HG02981 (cell line): ENCODE measurements at regions not wholly inside any gene's neighbourhood (a gene's known extent, or its start where the extent isn't known, plus 50 kb on each side); places are given as distances from the start of the nearest gene placed in this dataset.
"Not testable (repeated sequence)": the region's sequence is repeated elsewhere in the genome, so short reads cannot be mapped to it uniquely, and the experiment has no call there.

ENCODE experiments used
- ATAC-seq: cut with Tn5 transposase; IDR thresholded peaks from one replicate; pipeline ENCODE4 v1.9.1; 2021; ENCODE audit warnings: mild to moderate bottlenecking, moderate library complexity; ENCODE audit not compliant: unreplicated experiment

GRCh38 chr12:83641789-83642188 lies 955.1 kb downstream of the TMTC2 start:
- ATAC-seq: no peak

DNA sequence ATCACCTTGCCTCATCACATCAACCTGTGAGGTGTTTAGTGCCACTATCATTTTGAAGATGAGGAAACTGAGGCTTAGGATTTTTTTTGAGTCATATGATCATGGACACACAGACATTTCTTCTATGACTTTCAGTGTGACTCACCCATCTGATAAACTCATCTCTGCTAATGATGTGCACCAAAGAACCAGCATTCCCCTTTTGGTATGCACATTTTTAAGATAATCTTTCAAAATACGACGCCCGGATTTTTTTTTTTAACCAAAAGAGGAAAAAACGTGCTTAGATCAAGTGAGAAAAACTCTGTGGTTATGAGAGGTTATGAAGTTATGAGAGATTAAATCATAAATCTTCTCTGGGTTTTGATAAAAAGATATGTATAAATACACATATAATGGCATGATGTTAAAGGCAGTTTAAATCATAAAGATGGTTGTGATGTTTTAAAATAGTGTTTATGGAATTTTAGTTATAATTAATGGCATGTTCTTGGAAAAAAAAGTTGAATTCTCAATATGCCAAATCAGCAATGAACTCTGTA lies 948.1 kb downstream of the TMTC2 start:
- no peak for ATAC-seq

DNA sequence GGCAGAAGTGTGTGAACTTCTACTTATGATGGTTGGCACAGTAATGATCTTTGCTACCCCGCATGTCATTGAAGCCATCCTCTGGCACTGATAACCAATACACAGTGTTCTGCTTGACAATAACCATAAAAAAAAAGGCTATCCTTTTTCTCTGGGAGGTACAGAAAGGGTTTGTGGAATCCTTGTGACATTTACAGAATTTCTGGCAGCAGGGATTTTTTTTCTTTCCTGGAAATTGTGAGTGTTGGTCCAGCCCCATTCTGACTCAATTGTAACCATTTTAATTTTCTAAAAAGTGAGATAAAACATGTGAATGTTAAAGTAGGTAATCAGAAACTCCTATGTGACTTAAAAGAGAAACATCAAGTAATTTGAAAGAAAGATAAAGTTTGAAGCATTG lies 943.8 kb downstream of the TMTC2 start:
- ATAC-seq: no peak

DNA sequence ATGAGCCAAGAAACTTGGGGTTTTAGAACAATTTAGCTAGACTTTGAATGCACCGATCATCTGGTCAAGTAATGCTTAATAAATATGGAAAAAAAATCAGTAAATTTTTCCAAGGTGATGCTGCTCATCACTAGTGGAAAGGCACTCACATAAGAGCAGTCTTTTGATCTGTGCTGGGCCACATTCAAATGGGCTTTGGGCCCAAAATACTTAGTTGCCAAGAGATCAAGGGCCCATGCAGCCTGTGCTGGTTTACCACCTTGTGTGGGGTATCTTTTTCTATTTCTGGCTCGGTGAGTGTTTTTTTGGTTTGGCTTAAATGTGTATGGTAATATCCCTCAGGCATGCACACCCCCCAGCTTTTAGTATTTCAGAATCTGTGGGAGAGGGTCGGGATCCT lies 943.2 kb downstream of the TMTC2 start:
- no peak for ATAC-seq

GRCh38 chr12:83622205-83622604 lies 935.5 kb downstream of the TMTC2 start:
- ATAC-seq: no peak

DNA sequence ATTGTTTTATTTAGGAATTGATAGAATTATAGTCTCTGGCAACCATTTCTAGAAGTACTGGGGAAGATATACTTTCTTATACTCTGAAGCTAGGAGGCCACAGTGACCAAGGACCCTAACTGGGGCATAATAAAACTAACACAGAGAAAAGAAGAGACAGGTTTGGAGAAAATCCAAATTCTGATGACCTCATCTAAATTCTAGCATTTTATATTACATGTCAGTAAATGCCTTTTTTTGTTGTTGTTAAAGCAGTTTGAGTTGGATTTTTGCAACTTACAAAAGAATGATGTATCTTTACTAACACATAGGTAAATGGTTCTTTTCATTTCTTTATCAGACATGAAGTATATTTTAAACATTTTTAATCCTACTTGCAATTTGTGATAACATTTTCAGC lies 933.3 kb downstream of the TMTC2 start:
- no peak for ATAC-seq

DNA sequence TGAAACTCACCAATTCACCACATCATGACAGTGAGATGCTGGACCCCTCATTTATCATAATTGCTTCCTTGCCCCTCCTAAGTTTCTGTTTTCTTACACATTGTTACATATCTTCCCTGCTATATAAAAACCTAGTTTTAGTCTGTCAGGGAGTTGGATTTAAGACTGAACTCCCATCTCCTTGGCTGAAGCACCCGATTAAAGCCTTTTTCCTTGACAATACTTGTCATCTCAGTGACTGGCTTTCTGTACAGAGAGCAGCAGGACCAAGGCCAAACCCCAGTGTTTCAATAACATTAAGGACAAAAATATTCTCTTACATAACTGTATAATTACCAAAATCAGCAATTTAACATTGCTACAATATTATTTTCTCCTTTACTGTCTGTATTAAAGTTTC lies 928.4 kb downstream of the TMTC2 start:
- no peak for ATAC-seq

GRCh38 chr12:83613586-83614110 lies 926.9 kb downstream of the TMTC2 start:
- ATAC-seq: no peak

GRCh38 chr12:83603106-83603505 lies 916.4 kb downstream of the TMTC2 start:
- no peak for ATAC-seq

DNA sequence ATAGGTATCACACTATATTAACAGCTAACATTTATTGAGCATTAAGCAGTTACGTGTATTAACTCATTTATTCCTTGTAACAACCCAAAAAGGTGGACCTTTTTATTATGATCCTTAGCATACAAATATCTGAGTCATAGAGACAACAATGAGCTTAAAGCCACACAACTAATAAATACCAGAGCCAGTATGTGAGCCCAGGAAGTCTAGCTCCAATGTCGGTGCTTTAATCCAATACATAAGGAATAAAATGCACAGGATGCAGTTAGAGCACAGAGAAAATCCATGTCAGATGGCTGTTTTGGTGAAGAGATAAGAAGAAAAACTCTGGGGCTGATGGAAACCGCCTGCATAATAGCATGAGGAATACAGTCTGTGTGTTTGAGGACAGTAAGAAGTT lies 888.6 kb downstream of the TMTC2 start:
- ATAC-seq: no peak

DNA sequence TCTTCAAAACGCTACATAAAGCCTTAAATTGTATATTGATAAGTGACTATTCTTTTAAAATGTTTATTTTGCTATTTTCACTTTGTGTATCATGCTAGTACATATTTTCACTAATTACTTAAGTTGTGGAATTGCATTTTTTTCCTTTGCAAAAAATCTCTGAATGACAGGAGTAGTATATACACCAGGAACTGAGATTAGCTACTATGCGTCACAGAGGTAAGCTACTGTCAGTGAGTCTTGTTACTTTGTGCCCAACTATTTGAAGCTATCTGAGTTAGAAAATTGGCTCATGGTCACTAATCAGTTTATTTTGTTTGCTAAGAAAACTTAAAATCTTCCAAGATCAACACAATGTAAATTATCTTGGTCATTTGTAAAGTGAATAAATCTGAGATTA lies 887.4 kb downstream of the TMTC2 start:
- ATAC-seq: no peak

GRCh38 chr12:83573671-83574070 lies 887.0 kb downstream of the TMTC2 start:
- ATAC-seq: no peak

- ATAC-seq: no peak
Measured at GRCh38 chr12:83559650-83560049, 872.9 kb downstream of the TMTC2 start.

DNA sequence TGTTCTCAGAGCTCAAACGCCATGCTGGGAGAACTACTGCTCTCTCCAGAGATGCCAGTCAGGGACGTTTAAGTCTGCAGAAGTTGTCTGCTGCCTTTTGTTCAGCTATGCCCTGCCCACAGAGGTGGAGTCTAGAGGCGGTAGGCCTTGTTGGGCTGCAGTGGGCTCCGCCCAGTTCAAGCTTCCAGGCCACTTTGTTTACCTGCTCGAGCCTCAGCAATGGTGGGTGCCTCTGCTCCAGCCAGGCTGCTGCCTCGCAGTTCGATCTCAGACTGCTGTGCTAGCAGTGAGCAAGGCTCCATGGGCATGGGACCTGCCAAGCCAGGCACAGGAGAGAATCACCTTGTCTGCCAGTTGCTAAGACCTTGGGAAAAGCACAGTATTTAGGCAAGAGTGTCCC lies 869.3 kb downstream of the TMTC2 start:
- not testable (repeated sequence) for ATAC-seq

GRCh38 chr12:83541446-83541845 lies 854.7 kb downstream of the TMTC2 start:
- no peak for ATAC-seq

DNA sequence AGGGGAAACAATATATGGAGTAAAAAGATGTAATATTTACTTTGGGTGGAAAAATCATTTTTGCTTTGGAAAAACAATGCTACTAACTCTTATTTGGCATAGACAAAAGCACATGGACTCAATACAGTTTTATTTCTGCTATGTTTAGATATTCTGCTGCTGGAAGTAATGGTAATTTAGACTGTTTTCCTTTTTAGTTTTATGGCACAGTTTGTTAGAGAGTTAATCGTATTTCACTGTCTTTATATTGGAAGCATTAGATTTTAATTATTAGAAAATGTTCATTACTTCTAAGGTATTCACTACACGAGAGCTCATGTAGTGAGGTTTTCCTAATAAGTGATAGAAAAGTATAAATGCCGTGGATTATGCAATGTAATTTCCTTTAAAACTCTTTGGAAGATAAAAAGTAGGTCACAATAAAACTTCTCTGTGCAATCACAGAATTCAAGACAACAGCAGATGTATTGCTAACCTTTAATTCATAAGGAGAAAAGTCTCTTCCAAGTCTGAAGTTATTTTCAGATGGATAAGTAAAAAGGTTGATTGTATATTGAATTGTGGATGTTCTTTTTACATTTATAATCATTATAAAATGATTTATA lies 851.8 kb downstream of the TMTC2 start:
- no peak for ATAC-seq

GRCh38 chr12:83537428-83538053 lies 850.8 kb downstream of the TMTC2 start:
- ATAC-seq: no peak

DNA sequence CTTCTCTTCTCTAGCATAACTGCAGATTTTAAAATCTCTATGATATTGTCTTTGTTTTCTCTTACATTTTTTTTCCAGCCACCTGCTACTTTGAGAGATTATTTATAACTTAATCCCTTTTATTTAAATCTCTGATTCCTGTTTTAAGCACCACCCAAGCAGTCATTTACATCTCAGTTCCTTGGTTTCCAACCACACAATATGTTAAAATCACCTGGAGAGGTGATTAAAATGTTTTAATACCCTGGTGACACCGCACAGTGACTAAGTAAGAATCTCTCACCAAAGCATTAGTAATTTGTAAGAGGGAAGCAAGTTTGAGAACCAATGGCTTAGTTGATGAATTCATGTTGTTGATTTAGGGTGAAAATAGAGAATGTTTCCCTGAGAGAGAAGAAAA lies 849.8 kb downstream of the TMTC2 start:
- no peak for ATAC-seq

GRCh38 chr12:83528571-83528970 lies 841.9 kb downstream of the TMTC2 start:
- ATAC-seq: no peak

DNA sequence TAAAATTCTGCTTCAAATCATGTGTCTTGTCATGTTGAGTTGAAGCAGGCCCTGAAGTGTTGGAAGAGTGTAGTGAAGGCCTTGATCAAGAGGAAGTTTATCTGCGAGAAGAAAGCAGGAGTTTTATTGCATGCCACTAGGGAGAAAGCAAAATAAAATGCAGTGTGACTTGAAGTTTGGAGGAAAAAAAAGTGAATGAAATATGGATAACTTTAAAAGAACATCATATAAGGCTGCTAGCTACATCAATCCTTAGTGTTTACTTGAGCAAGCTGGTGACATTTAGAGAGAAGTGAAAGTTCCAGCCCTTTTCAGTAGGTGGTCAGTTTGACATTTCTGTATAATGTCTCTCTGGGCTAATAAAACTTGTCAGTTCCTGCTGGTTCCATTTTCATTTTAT lies 841.1 kb downstream of the TMTC2 start:
- no peak for ATAC-seq

DNA sequence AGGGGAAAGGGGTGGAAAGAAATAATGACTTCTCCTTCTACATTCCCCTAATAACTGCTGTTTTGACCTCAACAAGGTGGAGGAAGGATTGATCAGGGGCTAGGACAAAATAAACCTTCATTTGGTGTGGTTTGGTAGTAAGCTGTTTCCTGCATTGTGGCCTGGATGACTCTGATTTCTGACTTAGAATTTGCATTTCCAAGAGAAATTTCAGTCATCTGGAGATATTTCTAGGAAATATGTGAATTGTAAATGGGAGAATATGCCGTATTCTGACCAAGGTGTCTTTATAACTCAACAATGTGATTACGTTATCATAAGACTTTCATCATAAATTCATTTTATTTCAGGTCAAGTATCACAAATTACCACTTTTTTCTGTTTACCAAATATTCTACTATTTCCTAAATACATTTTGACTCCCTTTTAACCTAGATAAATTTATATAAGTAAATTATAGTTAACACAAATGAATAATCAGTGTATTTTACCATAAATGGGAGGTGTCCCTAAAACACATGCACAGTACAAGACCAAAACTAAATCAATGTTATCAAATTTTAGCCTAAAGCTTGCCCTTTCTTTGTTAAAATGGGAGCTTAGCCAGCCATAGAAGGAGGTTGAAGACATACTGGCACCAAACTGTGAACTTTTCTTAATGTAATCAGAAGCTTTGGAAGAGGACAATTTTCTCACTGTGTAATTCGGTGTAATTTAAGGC lies 828.8 kb downstream of the TMTC2 start:
- ATAC-seq: no peak

DNA sequence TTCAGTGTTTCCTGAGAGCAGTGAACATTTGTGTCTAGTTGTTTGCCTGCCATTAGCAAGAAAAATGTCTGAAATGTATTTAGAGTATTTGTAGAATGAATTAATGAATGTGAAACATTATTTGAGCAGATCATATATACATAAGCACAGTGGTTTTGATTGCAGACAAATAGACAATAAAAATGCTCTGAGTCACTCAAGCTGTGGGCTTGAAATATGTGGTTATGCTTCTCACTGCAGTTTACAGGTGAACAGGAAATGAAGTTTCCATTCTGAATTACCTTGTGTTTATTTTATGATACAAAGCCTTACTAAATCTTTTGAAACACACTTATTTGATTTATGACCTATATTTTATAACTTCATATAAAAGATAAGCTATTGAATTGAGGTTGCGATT lies 827.7 kb downstream of the TMTC2 start:
- ATAC-seq: no peak
